DLD1 (cell line): ENCODE measurements at regions not wholly inside any gene's neighbourhood (a gene's known extent, or its start where the extent isn't known, plus 50 kb on each side); places are given as distances from the start of the nearest gene placed in this dataset.
"Not testable (repeated sequence)": the region's sequence is repeated elsewhere in the genome, so short reads cannot be mapped to it uniquely, and the experiment has no call there.

Experiments used
- in situ Hi-C: cut with HindIII; loops from 2 replicates; pipeline ENCODE4 v1.10.0; 2017; ENCODE audit warnings: low sequenced_read_pairs

- in situ Hi-C loops: no loop called here
Observed at GRCh38 chr1:29805122-29805895, 569.0 kb downstream of the PTPRU start.

DNA sequence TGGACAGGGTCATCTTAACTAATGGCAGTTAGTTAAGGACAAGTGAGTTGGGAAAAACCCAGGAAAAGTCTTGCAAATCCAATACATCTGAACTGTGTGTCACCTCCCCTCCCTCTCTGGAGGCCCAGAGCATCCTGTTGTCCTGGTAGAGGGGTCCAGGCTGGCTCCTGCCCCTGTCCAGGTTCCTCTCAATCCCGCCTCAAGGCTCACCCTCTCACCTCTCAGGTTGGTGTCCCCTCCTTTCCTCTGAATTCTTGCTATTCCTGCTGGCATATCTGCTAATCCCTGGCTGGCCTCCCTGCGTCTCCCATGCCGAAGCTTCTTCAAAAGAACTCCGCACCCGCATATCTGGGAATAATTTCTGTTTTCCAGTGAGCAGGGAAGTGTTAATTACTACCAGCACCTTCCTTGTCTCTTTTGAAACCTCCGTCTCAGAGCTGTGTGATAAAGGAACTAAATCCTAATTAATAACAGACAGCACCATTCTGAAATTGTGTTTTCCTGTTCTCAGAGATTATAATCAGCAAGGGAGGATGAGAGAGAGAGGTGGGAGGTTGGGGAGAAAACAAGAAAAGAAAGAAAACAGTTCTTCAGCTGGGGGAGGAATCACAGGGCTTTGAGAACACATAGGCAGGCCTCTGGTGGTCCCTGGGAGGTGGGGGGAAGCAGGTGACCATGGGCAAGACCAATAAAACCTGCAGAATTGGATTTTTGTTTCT lies 568.0 kb downstream of the PTPRU start:
- in situ Hi-C loops: no loop called here

DNA sequence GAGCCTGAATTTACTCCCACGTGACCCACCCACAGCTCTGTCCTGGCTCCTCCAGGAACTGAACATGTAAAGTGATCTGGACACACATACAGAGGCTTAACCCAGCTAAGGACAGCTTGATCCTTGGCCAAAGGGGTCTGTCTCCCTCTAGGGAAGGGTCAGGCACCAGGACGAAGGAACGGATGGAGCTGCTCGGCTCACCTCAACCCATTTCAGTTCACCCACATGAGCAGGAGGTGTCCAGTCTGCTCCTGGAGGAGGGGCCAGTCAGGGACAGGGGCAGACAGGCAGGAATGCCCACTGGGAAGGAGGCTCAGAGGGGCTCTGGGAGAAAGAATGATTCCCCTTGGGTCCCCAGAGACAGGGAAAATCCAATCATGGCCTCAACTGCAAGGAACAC lies 567.2 kb downstream of the PTPRU start:
- in situ Hi-C loops: no loop called here

- in situ Hi-C loops: no loop called here
Observed at GRCh38 chr1:29802181-29803068, 566.1 kb downstream of the PTPRU start.

DNA sequence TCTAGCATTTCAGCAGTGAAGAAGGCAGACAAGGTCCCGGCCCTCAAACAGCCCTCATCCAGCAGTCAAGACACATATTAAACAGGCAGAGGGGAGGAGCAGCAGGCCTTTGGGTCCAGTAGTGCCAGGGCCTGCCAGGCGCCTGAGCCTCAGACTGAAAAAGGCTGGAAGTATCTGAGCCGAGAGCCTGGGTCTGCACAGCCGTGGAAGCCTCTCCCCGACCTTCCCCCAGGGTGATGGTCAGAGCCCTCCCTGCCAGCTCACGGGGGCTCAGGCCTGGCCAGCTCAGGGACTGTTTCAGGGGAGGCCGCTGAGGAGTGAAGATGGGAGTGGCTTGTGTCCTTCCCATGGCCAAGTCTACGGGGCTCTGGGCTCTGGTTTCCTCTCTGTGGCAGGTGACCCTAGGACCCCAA lies 565.2 kb downstream of the PTPRU start:
- in situ Hi-C loops: no loop called here

DNA sequence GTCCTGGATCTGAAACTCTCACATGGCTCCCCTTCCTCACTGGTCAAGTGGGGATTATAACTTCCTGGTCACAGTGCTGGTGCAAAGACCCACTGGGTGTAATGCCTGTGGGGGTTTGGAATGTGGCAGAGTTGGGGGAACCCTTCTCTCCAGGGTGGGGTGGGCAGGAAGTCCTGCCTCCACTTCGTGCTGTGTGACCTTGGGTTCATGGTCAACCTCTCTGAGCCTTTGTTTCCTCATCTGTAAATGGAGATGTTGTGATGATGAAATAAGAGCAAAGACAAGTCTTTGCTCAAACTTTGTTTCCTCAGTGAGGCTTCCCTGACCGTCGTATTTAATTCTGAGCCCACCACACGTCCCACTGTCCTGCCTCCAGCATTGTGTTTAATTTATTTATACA lies 564.7 kb downstream of the PTPRU start:
- in situ Hi-C loops: no loop called here

DNA sequence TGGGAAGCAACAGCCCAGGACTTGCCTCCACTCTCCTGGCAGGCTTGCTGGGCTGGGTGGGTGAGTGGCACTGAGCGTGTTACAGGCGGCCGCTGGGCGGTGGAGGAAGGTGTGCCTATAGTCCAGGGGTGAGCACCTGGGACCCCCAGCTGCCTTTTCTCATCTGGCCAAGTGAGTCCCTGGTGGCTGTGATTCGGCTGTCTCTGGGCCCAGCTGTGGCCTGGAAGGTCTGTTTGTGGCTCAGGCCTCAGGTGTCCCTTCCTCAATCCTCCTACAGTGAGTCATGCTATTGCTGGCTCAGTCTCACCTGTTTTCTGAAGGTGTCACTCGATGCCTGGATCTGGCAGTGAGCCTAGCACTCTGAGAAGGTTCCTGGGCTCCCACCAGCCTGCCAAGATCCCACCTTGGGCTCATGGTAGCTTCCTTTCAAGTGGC lies 564.2 kb downstream of the PTPRU start:
- in situ Hi-C loops: no loop called here

DNA sequence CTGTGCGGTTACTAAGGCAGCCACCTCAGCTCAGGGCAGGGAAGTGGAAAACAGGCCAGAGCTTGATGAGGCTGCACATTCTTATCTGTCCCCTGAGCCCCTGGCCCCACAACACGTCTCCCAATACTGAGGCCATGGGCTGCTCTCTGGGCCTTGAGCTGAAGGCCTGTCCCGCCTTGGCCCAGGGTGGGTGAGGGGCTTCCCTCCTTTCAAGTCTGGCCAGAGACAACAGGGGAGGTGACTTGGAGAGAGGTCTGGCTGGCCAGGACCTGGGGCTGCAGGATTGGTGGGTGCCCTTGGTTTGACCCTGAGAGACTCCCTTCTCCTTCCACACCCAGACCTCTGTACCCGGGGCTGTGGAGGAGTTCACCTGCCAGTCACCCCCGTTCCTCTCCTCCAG lies 563.8 kb downstream of the PTPRU start:
- in situ Hi-C loops: no loop called here

DNA sequence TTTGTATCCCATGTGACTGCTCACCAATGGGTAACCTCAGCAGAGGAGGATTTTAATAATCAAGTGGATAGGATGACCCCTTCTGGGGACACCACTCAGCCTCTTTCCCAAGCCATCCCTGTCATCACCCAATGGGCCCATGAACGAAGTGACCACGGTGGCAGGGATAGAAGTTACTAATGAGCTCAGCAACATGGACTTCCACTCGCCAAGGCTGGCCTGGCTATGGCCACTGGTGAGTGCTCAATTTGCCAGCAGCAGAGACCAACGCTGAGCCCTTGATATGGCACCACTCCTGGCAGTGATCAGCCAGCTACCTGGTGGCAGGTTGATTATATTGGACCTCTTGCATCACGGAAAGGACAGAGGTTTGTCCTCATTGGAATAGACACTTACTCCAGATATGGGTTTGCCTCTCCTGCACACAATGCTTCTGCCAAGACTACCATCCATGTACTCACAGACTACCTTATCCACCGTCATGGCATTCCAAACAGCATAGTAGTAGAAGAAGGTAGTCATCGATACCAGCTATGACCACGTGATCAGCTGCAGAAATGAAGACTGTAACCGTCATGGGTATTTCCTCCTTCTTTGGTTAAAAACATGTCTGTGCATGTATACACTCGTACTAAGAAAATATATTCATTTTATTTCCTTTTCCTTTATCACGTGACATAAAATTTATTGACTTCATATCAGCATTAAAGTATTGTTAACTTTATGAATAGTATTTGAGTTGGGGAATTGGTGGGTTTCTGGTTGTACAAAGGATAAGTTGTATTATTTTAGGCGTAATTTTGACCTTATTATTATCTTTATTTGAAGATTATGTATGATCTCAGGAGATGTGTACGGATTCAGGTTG lies 562.6 kb downstream of the PTPRU start:
- in situ Hi-C loops: no loop called here

GRCh38 chr1:29797125-29797524 lies 560.8 kb downstream of the PTPRU start:
- in situ Hi-C loops: not testable (repeated sequence)

GRCh38 chr1:29795965-29796364 lies 559.6 kb downstream of the PTPRU start:
- in situ Hi-C loops: not testable (repeated sequence)

DNA sequence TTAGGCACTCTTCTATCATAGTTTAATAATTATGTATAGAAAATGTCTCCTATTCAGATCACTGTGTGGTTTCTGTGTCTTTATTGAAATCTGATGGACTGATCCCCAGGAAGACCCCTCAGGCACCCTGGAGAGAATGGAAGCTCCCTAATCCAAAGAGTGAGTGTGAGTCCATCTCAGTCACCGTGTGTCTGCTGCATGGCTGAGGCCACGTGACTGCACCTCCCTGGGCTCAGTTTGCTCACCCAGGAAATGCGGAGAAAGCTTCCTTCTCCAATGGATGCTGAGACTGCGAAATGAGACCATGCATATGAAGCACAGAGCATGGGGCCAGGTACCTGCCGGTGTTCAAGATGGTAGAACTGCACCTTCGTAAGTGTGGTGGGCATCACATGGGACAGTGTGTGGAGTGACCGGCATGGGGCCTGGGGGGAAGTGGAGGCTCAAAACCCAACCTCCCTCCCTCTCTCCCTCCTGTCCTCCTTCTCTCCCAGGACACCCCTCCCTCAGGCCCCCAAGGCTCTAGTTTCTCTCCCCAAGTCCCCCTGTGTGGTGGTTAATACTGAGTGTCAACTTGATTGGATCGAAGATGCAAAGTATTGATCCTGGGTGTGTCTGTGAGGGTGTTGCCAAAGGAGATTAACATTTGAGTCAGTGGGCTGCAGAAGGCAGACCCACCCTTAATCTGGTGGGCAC lies 557.5 kb downstream of the PTPRU start:
- in situ Hi-C loops: no loop called here

GRCh38 chr1:29793101-29793546 lies 556.8 kb downstream of the PTPRU start:
- in situ Hi-C loops: no loop called here

GRCh38 chr1:29789910-29790247 lies 553.6 kb downstream of the PTPRU start:
- in situ Hi-C loops: no loop called here

DNA sequence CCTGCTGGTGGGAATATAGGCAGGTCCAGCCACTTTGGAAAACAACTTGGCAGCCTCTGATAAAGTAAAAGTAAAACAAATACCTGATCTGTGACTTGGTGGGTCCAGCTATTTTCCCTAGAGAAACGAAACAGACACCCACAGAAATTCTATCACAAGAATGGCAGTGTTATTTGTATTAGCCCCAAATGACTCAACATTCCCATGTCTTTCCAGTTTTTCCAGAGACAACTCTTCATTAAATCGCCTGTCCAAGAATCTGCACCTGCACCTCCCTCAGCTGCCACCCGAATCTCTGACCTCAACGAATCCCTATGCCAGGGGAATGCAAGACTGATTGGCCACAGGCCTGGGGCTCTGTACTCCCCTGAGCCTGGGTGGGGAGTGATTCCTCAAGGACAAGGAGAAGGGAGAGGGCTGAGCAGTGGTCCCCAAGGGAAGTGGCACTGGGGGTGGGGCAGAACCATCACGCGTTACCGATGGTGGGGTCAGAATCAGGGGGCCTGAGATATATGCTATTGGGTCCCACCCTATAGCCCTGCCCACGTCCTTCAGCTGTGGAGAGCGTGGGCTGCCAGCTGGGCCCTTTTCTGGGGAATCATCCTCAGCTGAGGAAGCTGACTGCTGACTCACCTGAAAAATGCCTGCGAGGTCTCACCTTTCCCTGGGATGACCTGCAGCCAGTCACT lies 553.0 kb downstream of the PTPRU start:
- in situ Hi-C loops: no loop called here

GRCh38 chr1:29786791-29787732 lies 550.7 kb downstream of the PTPRU start:
- in situ Hi-C loops: no loop called here

- in situ Hi-C loops: no loop called here
Observed at GRCh38 chr1:29786195-29786594, 549.9 kb downstream of the PTPRU start.

GRCh38 chr1:29785554-29785953 lies 549.2 kb downstream of the PTPRU start:
- in situ Hi-C loops: no loop called here
